ENCODE measurements at regions not wholly inside any gene's neighbourhood (a gene's known extent, or its start where the extent isn't known, plus 50 kb on each side); places are given as distances from the start of the nearest gene placed in this dataset.

GRCh38 chr9:84511651-84512050 lies 157.9 kb upstream of the NTRK2 start:
- TF ChIP-seq EZH2 (IDR thresholded peaks at IDR 0.05) = no peak
- TF ChIP-seq CTCF (IDR thresholded peaks at IDR 0.05 in 2 of 3, conservative IDR thresholded peaks at IDR 0.05 in 1 of 3; ENCODE audit: borderline replicate concordance in 1 of 3, insufficient read depth in 1 of 3, low read depth in 2 of 3, low read length in 2 of 3) = no peak
- no peak for TF ChIP-seq MAX (IDR thresholded peaks at IDR 0.05)
- no peak for TF ChIP-seq ATF3 (IDR thresholded peaks at IDR 0.05)
- TF ChIP-seq SP1 (IDR thresholded peaks at IDR 0.05; ENCODE audit: low read depth) = no peak
- TF ChIP-seq SRF (IDR thresholded peaks at IDR 0.05; ENCODE audit: low read depth) = no peak
- no peak for TF ChIP-seq ZNF274 (IDR thresholded peaks at IDR 0.05; ENCODE audit: low read depth, low read length)
- TF ChIP-seq EZH2phosphoT487 (IDR thresholded peaks at IDR 0.05; ENCODE audit: borderline replicate concordance) = no peak
- no peak for TF ChIP-seq POLR2AphosphoS5 (IDR thresholded peaks at IDR 0.05; ENCODE audit: low read depth, low read length)
- TF ChIP-seq EGR1 (IDR thresholded peaks at IDR 0.05; ENCODE audit: low read depth) = no peak
- no peak for TF ChIP-seq TCF7L2 (IDR thresholded peaks at IDR 0.05; ENCODE audit: borderline replicate concordance, extremely low read depth, insufficient read depth, insufficient read length)
- TF ChIP-seq CEBPB (IDR thresholded peaks at IDR 0.05; ENCODE audit: low read depth) = no peak
- TF ChIP-seq YY1 (IDR thresholded peaks at IDR 0.05; ENCODE audit: extremely low read depth, insufficient replicate concordance, low read depth, low read length) = no peak
- no peak for TF ChIP-seq ZFX (IDR thresholded peaks at IDR 0.05)
- no peak for TF ChIP-seq ELF1 (IDR thresholded peaks at IDR 0.05; ENCODE audit: borderline replicate concordance, low read depth)
- TF ChIP-seq FOSL1 (IDR thresholded peaks at IDR 0.05; ENCODE audit: low read depth) = no peak
- no peak for TF ChIP-seq RAD21 (IDR thresholded peaks at IDR 0.05; ENCODE audit: low read depth)
- H3K9me3 ChIP-seq (ENCODE audit: control insufficient read depth in 1 of 2, insufficient read depth in 1 of 2, low read depth in 1 of 2, low read length in 2 of 2) = no peaks in the 10 kb centered on the region
- ChIA-PET CTCF (no interaction called here), RAD21 (ENCODE audit: low non-redundant PET in 1 of 2, low total read pairs in 2 of 2, uncharacterized antibody in 2 of 2, unreplicated experiment in 2 of 2) (no interaction called here), POLR2A (no interaction called here)
- no peak for ATAC-seq
- no peaks in the 10 kb centered on the region for H3K36me3 ChIP-seq (ENCODE audit: control insufficient read depth in 1 of 2, insufficient read depth in 2 of 2, low read length in 2 of 2)
- no TSS peak for BruUV-seq (replicated peaks)
- no peak overlapping the region for H3K4me2 ChIP-seq (ENCODE audit: low read length)
- H3K9ac ChIP-seq (ENCODE audit: low read length) = no peak overlapping the region
- no peaks in the 10 kb centered on the region for H3K27me3 ChIP-seq (ENCODE audit: insufficient read depth, low read length)
- H2AFZ ChIP-seq (ENCODE audit: low read depth, low read length, poor library complexity, severe bottlenecking) = no peak overlapping the region
- DNase-seq (ENCODE audit: low read depth, low spot score) = no peak
- H4K20me1 ChIP-seq (ENCODE audit: insufficient read depth) = no peaks in the 10 kb centered on the region
- no peaks in the 10 kb centered on the region for H3K4me1 ChIP-seq (ENCODE audit: control insufficient read depth in 1 of 2, insufficient read depth in 2 of 2, low read length in 2 of 2)
- H3K9me2 ChIP-seq (ENCODE audit: insufficient read depth) = no peaks in the 10 kb centered on the region
- no peak overlapping the region for H3K4me3 ChIP-seq (replicated peaks in 1 of 2; ENCODE audit: low read depth in 1 of 2, low read length in 2 of 2)
- no peaks in the 10 kb centered on the region for H3K79me2 ChIP-seq (ENCODE audit: insufficient read depth, low read length)
- intact Hi-C loops (cut with micrococcal nuclease) = no loop called here
- H3K27ac ChIP-seq (ENCODE audit: low read depth, low read length) = no peak overlapping the region

All from HCT116 (cell line).